T-helper 1 cell (primary cell): ENCODE measurements at regions not wholly inside any gene's neighbourhood (a gene's known extent, or its start where the extent isn't known, plus 50 kb on each side); places are given as distances from the start of the nearest gene placed in this dataset.
"Not testable (repeated sequence)": the region's sequence is repeated elsewhere in the genome, so short reads cannot be mapped to it uniquely, and the experiment has no call there.

Experiments used
- DNase-seq, 5 donors: peaks; one replicate each; pipeline ENCODE4 v3.0.0-alpha.2; 2012 to 2020

- DNase-seq: no peak
Measured at GRCh38 chr2:210730672-210731071, 174.3 kb downstream of the CPS1 start.

DNA sequence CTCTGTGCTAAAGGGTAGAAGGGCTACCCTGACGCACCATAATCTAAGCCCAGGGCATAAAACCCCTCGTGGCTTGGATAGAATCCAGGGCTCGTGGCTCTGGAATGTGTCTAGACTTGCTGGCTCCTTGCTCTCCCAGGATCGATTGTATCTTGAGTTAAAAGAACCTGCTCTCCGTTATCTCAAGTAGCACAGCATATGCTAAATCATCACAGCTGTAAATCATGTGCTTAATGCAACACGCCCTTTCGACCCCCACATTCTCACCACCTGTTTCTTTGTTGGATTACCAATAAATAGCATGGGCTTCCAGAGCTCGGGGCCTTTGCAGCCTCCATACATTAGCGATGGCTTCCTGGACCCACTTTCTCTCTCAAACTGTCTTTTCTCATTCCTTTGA lies 190.4 kb downstream of the CPS1 start:
- DNase-seq: not testable (repeated sequence)

DNA sequence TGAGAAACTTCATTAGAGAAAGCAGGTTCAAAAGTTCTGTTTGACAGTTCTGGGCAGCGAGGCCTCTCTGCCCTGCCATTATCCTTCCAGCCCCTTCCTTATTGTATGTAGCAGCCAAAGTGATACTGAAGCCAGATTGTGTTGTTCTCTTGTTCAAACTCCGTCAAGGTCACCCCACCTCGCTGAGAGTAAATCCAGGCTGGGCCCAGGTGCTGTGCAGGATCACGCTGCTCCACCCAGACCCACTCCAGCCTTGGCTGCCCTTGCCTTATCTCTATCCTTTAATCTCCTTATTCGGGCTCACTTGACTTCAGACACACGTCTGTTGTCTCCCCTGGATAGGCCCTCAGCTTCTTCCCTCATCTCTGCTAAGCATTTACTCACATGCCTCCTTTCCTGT lies 196.1 kb downstream of the CPS1 start:
- no peak for DNase-seq

- DNase-seq: no peak
Measured at GRCh38 chr2:210753386-210753785, 197.0 kb downstream of the CPS1 start.

DNA sequence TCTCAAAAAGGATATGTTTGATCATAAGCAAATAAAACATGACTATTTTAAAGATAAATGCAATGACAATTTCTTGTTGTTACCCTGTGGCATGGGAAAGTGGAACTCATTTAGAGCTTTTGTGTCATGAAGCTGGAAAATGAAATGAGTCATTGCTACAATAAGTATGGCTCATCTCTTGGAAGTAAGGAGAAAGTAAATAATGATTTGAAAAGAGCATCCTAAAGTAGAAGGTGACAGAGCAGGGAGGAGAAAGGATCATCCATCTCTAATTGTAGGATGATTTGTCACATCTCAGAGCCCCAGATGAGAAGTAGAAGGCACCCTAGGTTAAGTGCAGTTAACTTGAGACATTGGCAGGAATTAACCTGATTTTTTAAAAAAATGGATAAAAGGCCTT lies 200.5 kb downstream of the CPS1 start:
- no peak for DNase-seq

DNA sequence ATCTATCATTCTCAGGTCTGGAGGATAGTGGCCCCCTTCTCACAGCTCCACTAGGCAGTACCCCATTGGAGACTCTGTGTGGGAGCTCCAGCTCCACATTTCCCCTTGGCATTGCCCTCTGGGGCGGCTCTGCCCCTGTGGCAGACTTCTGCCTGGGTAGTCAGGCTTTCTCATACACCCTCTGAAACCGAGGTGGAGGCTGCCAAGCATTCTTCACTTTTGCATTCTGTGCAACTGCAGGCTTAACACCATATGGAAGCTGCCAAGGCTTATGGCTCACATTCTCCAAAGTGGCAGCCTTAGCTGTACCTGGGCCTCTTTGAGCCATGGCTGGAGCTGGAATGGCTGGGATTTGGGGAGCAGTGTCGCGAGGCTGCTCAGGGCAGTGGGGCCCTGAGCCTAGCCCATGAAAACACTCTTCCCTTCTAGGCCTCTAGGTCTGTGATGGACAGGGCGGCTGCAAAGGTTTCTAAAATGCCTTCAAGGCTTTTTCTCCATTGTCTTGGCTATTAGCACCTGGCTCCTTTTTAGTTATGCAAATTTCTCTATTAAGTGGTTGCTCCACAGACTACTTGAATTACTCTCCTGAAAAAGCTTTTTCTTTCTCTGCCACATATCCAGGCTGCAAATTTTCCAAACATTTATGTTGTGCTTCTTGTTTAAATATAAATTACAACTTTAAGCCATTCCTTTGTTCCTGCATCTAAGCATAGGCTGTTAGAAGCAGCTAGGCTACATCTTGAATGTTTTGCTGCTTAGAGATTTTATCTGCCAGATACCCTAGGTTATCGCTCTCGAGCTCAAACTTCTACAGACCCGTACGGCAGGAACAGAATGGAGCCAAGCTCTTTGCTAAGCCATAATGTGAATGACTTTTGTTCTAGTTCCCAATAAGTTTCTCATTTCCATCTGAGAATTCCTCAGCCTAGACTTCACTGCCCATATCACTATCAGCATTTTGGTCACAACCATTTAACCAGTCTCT lies 206.5 kb downstream of the CPS1 start:
- DNase-seq: no peak

- DNase-seq: no peak
Measured at GRCh38 chr2:210768329-210768910, 212.0 kb downstream of the CPS1 start.

GRCh38 chr2:210776756-210777155 lies 220.4 kb downstream of the CPS1 start:
- no peak for DNase-seq

DNA sequence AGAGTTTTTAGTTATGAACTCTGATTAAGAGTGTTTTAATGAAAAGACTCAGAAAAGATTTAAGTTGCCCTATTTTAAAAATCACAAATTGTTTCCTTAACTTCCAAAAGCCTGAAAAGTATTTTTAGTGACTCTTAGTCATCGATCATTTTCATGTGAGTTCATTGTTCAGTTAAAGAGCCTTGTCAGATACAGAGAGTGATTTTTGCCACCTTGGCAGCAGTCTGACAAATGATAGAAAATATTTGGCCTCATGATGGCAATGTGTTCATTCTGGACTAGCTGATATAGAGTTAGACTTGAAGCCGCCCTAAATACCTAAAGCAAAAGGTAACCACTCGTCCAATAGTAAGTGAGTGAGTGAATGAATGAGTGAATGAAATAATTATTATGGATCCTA lies 225.8 kb downstream of the CPS1 start:
- DNase-seq: no peak

GRCh38 chr2:210787831-210788230 lies 231.4 kb downstream of the CPS1 start:
- not testable (repeated sequence) for DNase-seq

DNA sequence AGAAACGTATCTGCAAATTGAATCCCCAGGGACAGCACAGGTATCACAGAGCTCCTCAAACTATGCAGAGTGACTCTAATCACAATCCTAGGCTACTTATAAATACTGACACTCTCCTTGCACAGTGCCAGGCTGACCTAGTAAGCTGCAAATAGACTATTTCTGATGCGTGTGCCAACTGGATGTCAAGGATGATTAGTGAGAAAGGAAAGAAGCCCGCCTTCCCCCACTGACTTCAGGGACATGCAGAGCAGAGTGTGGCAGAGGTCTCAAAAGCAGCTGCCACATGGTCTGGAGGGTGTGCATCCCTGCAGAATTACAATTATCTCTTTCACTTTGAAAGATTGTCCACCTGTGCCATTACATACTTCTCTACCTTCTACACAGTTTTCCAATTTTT lies 235.6 kb downstream of the CPS1 start:
- no peak for DNase-seq

- no peak for DNase-seq
Measured at GRCh38 chr2:210795506-210795905, 239.1 kb downstream of the CPS1 start.

GRCh38 chr2:210798180-210798579 lies 241.8 kb downstream of the CPS1 start:
- DNase-seq: no peak

DNA sequence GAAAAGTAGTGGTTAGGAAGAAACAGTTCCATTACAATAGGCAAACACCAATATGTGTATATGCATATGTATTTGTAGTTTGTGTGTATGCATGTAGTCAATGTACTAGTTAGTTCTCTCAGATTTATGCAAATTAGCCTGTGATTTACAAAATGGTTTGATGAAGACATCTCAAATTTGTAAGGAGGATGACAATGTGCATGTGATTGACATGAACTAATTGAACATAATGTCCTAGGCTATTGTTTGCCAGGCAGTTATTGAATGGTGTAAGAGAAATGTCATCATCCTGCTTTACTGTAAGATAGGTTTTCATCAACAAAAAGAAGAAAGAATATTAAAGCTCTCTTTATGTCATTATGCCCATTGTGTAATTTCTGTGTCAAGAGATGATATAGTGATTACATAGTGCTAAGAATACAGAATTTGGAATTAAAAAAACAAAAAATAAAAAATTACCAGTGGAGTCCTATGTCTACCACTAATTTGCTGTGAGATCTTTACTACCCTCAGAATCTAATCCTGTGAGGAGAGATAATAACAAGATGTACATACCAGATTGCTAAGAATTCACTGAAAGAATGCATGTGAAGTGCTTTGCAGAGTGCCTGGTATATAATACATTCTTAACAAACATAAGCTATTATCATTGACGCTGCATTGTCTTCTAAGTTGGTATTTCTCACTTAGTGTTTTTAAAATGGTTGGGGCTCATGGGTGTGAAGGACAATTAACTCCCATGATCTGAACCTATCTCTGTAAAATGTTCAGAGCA lies 258.0 kb downstream of the CPS1 start:
- no peak for DNase-seq

GRCh38 chr2:210816769-210817168 lies 260.4 kb downstream of the CPS1 start:
- DNase-seq: no peak

DNA sequence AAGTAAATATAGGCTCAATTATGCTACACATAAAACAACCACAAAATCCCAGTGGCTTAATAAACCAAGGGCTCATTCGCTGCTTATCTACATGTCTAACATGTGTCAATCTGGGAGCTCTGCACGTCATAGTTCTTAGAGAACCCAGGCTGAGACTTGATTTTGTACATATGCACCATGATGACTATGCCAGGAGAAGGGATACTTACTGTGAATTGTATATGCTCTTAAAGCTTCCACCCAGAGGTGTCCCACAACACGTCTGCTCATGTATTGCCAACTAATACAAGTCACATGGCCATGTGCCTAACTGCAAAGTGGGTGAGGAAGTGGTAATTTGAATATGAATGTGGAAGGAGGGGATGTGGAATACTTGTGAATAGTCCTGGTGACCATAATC lies 262.1 kb downstream of the CPS1 start:
- no peak for DNase-seq

DNA sequence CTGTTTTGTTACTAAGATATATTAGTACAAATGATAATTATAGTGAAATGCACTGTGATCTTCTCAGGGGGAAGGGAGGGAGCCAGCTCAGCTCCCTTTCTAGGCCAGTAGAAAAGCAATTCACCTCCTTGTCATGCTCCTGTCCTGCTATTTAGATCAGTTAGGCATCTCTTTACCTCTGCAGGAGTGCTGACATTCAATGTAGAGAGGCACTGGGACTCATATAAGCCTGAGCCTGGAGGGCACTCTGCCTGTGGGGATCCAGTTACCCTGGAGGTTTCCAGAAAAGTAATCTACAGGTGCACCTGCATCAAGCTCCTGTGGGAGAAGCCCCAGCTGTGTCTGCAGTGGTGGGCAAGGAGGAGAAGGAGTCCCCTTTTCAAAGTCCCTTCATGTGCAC lies 277.0 kb downstream of the CPS1 start:
- no peak for DNase-seq

- DNase-seq: no peak
Measured at GRCh38 chr2:210839034-210839433, 282.6 kb downstream of the CPS1 start.

GRCh38 chr2:210839450-210839849 lies 283.1 kb downstream of the CPS1 start:
- no peak for DNase-seq

GRCh38 chr2:210842896-210843295 lies 286.5 kb downstream of the CPS1 start:
- DNase-seq: no peak

DNA sequence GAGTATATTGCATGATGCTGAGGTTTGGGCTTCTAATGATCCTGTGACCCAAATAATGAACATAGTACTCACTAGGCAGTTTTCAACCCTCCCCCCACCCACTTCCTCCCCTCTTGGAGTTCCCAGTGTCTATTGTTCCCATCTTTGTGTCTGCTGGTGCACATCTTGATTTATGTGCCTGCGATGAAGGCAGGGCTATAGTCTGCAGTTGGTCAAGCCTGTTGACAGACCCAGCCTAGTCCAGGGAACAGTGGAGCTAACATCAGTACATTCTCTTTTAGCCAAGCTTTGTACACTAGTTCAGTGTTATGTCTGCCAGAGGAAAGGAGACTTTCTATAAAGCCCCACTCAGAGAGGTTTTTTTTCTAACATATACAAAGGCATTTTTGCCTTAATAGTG lies 287.6 kb downstream of the CPS1 start:
- no peak for DNase-seq

GRCh38 chr2:210859314-210859713 lies 302.9 kb downstream of the CPS1 start:
- DNase-seq: no peak

- DNase-seq: no peak
Measured at GRCh38 chr2:210860276-210860675, 303.9 kb downstream of the CPS1 start.
